B cell (primary cell): ENCODE measurements at regions not wholly inside any gene's neighbourhood (a gene's known extent, or its start where the extent isn't known, plus 50 kb on each side); places are given as distances from the start of the nearest gene placed in this dataset.

Experiments used
- ATAC-seq: fragments of 200-7000 bp; cut with Tn5 transposase; one replicate; pipeline ENCODE4 v1.10.0; 2021; ENCODE audit warnings: low read depth, mild to moderate bottlenecking, moderate number of reproducible peaks, moderate library complexity
- CTCF ChIA-PET: fragments of 350-600 bp; sonication (Branson Sonifier 250); formaldehyde crosslinking; loops from one replicate; lab custom pipeline; 2021; ENCODE audit warnings: antibody characterized with exemption, inconsistent platforms; lab: Charles Lee
- POLR2A ChIA-PET: fragments of 350-600 bp; sonication (Branson Sonifier 250); formaldehyde crosslinking; loops from one replicate; lab custom pipeline; 2021; ENCODE audit warnings: antibody characterized with exemption; lab: Charles Lee
- DNase-seq: peaks from one replicate; pipeline ENCODE4 v3.0.0; 2013
- H2AFZ ChIP-seq: 2 replicates; pipeline ENCODE4 v1.6.1; 2012; ENCODE audit warnings: mild to moderate bottlenecking, low read depth, low read length; ENCODE audit not compliant: insufficient read depth, poor library complexity, severe bottlenecking
- H3K27ac ChIP-seq, 2 donors: 1 replicate in 1 of 2; 2 replicates in 1 of 2; pipeline ENCODE4 v1.5.1; 2012 to 2013; ENCODE audit warnings: low read length in 2 of 2, mild to moderate bottlenecking in 2 of 2, moderate library complexity in 1 of 2
- H3K27me3 ChIP-seq, 4 experiments: fragments of 200-600 bp in 1 of 4; sonication (generic) in 1 of 4; replicated peaks in 1 of 4; 1 replicate in 2 of 4; 2 replicates in 2 of 4; pipeline versions ENCODE4 v1.6.1 to v1.7.0; 2013 to 2016; ENCODE audit warnings: low read length in 3 of 4, mild to moderate bottlenecking in 2 of 4, mixed read lengths in 1 of 4, moderate library complexity in 1 of 4; ENCODE audit not compliant: insufficient read depth in 4 of 4, control insufficient read depth in 3 of 4; ENCODE audit errors: control extremely low read depth in 1 of 4
- H3K36me3 ChIP-seq, 2 experiments: replicated peaks in 1 of 2; 1 replicate in 1 of 2; 2 replicates in 1 of 2; pipeline versions ENCODE4 v1.6.1 to v1.7.1; 2013; ENCODE audit warnings: low read length in 1 of 2; ENCODE audit not compliant: insufficient read depth in 2 of 2, control insufficient read depth in 1 of 2; ENCODE audit errors: control extremely low read depth in 1 of 2, extremely low read depth in 1 of 2
- H3K4me1 ChIP-seq, 2 donors: fragments of 200-600 bp in 1 of 2; sonication (generic) in 1 of 2; 1 replicate in 1 of 2; 2 replicates in 1 of 2; pipeline versions ENCODE4 v1.5.1 to v1.6.1; 2013 to 2017; ENCODE audit warnings: low read length in 2 of 2; ENCODE audit not compliant: control insufficient read depth in 2 of 2, insufficient read depth in 2 of 2
- H3K4me2 ChIP-seq: replicated peaks from 2 replicates; pipeline ENCODE3; 2012; ENCODE audit warnings: mild to moderate bottlenecking, low read depth, low read length; ENCODE audit not compliant: poor library complexity, severe bottlenecking
- H3K4me3 ChIP-seq, 5 experiments: fragments of 200-600 bp in 1 of 5; sonication (generic) in 1 of 5; 1 replicate in 3 of 5; 2 replicates in 2 of 5; pipeline versions ENCODE4 v1.5.1 to v1.7.0; 2011 to 2016; ENCODE audit warnings: low read length in 4 of 5, mild to moderate bottlenecking in 4 of 5, low read depth in 2 of 5, control low read depth in 1 of 5, moderate library complexity in 1 of 5; ENCODE audit not compliant: insufficient read depth in 1 of 5; ENCODE audit errors: control extremely low read depth in 1 of 5, extremely low read depth in 1 of 5
- H3K79me2 ChIP-seq: fragments of 200-600 bp; sonication (generic); one replicate; pipeline ENCODE4 v1.6.0; 2016; ENCODE audit warnings: low read length; ENCODE audit not compliant: control insufficient read depth, insufficient read depth
- H3K9ac ChIP-seq: fragments of 200-600 bp; sonication (generic); 2 replicates; pipeline ENCODE4 v1.6.1; 2017; ENCODE audit warnings: mild to moderate bottlenecking, low read length, moderate library complexity
- H3K9me3 ChIP-seq, 3 donors: one replicate each; pipeline versions ENCODE4 v1.6.1 to v1.7.1; 2013; ENCODE audit warnings: low read length in 2 of 3; ENCODE audit not compliant: control insufficient read depth in 2 of 3, insufficient read depth in 1 of 3; ENCODE audit errors: control extremely low read depth in 1 of 3
- H4K20me1 ChIP-seq: 2 replicates; pipeline ENCODE4 v1.6.0; 2012; ENCODE audit warnings: mild to moderate bottlenecking, low read length; ENCODE audit not compliant: insufficient read depth, control insufficient read depth, poor library complexity, severe bottlenecking
- H3K27ac Mint-ChIP-seq: one replicate; pipeline ENCODE4 v1.8.0; 2021; ENCODE audit warnings: mixed read lengths
- H3K27me3 Mint-ChIP-seq: one replicate; pipeline ENCODE4 v1.8.0; 2021; ENCODE audit warnings: mixed read lengths
- H3K4me1 Mint-ChIP-seq: one replicate; pipeline ENCODE4 v1.8.0; 2021; ENCODE audit warnings: mixed read lengths
- H3K4me3 Mint-ChIP-seq: one replicate; pipeline ENCODE4 v1.8.0; 2021; ENCODE audit warnings: mixed read lengths
- H3K9me3 Mint-ChIP-seq: one replicate; pipeline ENCODE4 v1.8.0; 2022; ENCODE audit warnings: mixed read lengths; ENCODE audit not compliant: insufficient read depth
- EZH2 ChIP-seq: IDR thresholded peaks from 2 replicates; pipeline ENCODE4 v1.6.1; 2012; ENCODE audit warnings: borderline replicate concordance, low read depth, mild to moderate bottlenecking, moderate library complexity, low read length; ENCODE audit not compliant: insufficient read depth, poor library complexity, severe bottlenecking
- WGBS: methylation state at CpG from one replicate; pipeline ENCODE4 v1.1.5; 2013; ENCODE audit warnings: missing lambda C conversion rate; ENCODE audit not compliant: insufficient coverage; 5-methylcytosine and 5-hydroxymethylcytosine counted together
- intact Hi-C: fragments of 100-400 bp; cut with micrococcal nuclease; formaldehyde crosslinking; loops from one replicate; pipeline ENCODE4 v1.10.0; 2022
- TF ChIP-seq, protein P1 (sequence below): fragments of 200-600 bp; IDR thresholded peaks from one replicate; pipeline ENCODE4 v1.8.0; 2022; ENCODE audit warnings: antibody characterized with exemption, mild to moderate bottlenecking

DNA sequence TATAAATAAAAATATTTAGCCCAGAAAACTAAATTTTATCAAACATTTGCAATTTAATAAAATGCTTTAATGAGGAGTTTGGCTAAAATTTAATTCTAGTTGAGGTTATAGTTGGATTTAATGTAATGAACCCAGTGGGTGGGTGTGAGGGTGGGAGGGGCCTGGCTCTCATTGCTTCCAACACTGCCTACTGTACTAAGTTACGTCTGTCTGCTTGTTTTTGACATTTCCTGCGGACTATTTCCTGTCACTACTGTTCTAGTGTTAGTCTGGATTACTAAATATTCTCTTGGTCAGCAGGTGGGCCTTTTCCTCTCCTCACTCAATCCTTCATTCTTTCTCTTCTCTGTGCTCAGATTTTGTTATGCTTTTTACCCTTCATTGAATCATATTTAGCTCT lies 82.5 kb upstream of the MAP3K7 start:
- Histone ChIP-seq H3K4me1 (no peaks in the 10 kb centered on the region), H3K9ac (no peak overlapping the region), H3K9me3 (no peaks in the 10 kb centered on the region), H3K36me3 (no peaks in the 10 kb centered on the region), H3K79me2 (no peaks in the 10 kb centered on the region), H4K20me1 (no peaks in the 10 kb centered on the region), H2AFZ (no peak overlapping the region), H3K27me3 (peaks cover 0 to 3% (median 0%) of the 10 kb centered on the region in 4 experiments), H3K27ac (no peak overlapping the region), H3K4me2 (no peak overlapping the region), H3K4me3 (no peak overlapping the region)
- no CpG with 5 or more reads among the region's 2 CpGs for WGBS
- ATAC-seq (no peak), DNase-seq (no peak)
- TF ChIP-seq EZH2 = no peak
- TF ChIP-seq, protein P1, sequence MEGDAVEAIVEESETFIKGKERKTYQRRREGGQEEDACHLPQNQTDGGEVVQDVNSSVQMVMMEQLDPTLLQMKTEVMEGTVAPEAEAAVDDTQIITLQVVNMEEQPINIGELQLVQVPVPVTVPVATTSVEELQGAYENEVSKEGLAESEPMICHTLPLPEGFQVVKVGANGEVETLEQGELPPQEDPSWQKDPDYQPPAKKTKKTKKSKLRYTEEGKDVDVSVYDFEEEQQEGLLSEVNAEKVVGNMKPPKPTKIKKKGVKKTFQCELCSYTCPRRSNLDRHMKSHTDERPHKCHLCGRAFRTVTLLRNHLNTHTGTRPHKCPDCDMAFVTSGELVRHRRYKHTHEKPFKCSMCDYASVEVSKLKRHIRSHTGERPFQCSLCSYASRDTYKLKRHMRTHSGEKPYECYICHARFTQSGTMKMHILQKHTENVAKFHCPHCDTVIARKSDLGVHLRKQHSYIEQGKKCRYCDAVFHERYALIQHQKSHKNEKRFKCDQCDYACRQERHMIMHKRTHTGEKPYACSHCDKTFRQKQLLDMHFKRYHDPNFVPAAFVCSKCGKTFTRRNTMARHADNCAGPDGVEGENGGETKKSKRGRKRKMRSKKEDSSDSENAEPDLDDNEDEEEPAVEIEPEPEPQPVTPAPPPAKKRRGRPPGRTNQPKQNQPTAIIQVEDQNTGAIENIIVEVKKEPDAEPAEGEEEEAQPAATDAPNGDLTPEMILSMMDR = no peak
- intact Hi-C loops = no loop called here
- Mint-ChIP-seq H3K27me3 (peaks cover 14% of the 10 kb centered on the region), H3K4me1 (no peaks in the 10 kb centered on the region), H3K4me3 (no peak overlapping the region), H3K9me3 (no peaks in the 10 kb centered on the region), H3K27ac (no peak overlapping the region)
- ChIA-PET POLR2A (no interaction called here), CTCF (no interaction called here)

DNA sequence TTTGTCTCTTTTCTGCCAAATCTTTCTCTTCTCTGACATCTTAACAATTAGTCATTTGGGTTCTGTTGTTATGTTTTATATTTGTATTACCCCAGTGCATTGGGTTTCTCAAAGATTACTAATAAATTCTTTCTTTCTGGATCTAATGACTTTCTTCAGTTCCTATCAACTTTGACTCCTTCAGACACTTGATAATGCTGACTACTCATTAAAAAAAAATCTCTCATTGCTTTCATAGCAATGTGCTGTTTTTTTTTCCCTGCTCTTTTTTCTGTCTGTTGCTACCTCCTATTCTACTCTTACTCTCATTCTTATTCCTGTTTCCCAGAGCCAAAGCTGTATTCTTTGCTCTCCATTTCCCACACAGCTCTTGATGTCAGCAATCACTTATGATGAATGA lies 81.3 kb upstream of the MAP3K7 start:
- H3K4me2 ChIP-seq = no peak overlapping the region
- no peaks in the 10 kb centered on the region for H3K4me1 ChIP-seq
- no peaks in the 10 kb centered on the region for H3K9me3 Mint-ChIP-seq
- H3K4me3 Mint-ChIP-seq = no peak overlapping the region
- H3K27ac ChIP-seq = no peak overlapping the region
- intact Hi-C loops = no loop called here
- DNase-seq (no peak), ATAC-seq (no peak)
- H3K4me3 ChIP-seq = no peak overlapping the region
- no peak overlapping the region for H3K27ac Mint-ChIP-seq
- no peak for TF ChIP-seq EZH2
- TF ChIP-seq, protein P1 = no peak
- peaks cover 0 to 3% (median 0%) of the 10 kb centered on the region in 4 experiments for H3K27me3 ChIP-seq
- H4K20me1 ChIP-seq = no peaks in the 10 kb centered on the region
- peaks cover 9% of the 10 kb centered on the region for H3K27me3 Mint-ChIP-seq
- no peaks in the 10 kb centered on the region for H3K79me2 ChIP-seq
- no peaks in the 10 kb centered on the region for H3K36me3 ChIP-seq
- H3K9ac ChIP-seq = no peak overlapping the region
- H3K9me3 ChIP-seq = peaks cover 0 to 6% (median 2%) of the 10 kb centered on the region in 3 donors
- no peaks in the 10 kb centered on the region for H3K4me1 Mint-ChIP-seq
- ChIA-PET POLR2A (no interaction called here), CTCF (no interaction called here)
- no peak overlapping the region for H2AFZ ChIP-seq
